Liver (tissue), 3 donors: ENCODE measurements at regions not wholly inside any gene's neighbourhood (a gene's known extent, or its start where the extent isn't known, plus 50 kb on each side); places are given as distances from the start of the nearest gene placed in this dataset.

Experiments
- ATF3 ChIP-seq: IDR thresholded peaks from 2 replicates; pipeline ENCODE4 v1.6.1; 2016; ENCODE audit warnings: antibody characterized with exemption
- CTCF ChIP-seq: fragments of 150-350 bp; IDR thresholded peaks from 2 replicates; pipeline ENCODE4 v1.5.1; 2017; ENCODE audit warnings: improper control_type of control experiment, low read depth, low read length; ENCODE audit not compliant: missing input control
- EGR1 ChIP-seq, 2 donors: IDR thresholded peaks; 2 replicates each; pipeline ENCODE4 v1.6.1; 2016 to 2018; ENCODE audit warnings: antibody characterized with exemption in 2 of 2, low read depth in 2 of 2
- FOXA1 ChIP-seq: IDR thresholded peaks from 2 replicates; pipeline ENCODE4 v1.6.1; 2016; ENCODE audit warnings: antibody characterized with exemption
- JUND ChIP-seq, 2 donors: IDR thresholded peaks; 2 replicates each; pipeline ENCODE4 v1.6.1; 2016; ENCODE audit warnings: antibody characterized with exemption in 2 of 2
- MAX ChIP-seq: IDR thresholded peaks from 2 replicates; pipeline ENCODE4 v1.6.1; 2016; ENCODE audit warnings: antibody characterized with exemption
- RAD21 ChIP-seq, 2 donors: IDR thresholded peaks; 2 replicates each; pipeline ENCODE4 v1.6.1; 2016; ENCODE audit warnings: antibody characterized with exemption in 2 of 2, mild to moderate bottlenecking in 2 of 2
- REST ChIP-seq: IDR thresholded peaks from 2 replicates; pipeline ENCODE4 v1.6.1; 2016; ENCODE audit warnings: antibody characterized with exemption, mild to moderate bottlenecking
- RXRA ChIP-seq, 2 donors: IDR thresholded peaks; 2 replicates each; pipeline ENCODE4 v1.6.1; 2017 to 2018; ENCODE audit warnings: antibody characterized with exemption in 2 of 2, mild to moderate bottlenecking in 1 of 2
- ZBTB33 ChIP-seq: IDR thresholded peaks from 2 replicates; pipeline ENCODE4 v1.6.1; 2016; ENCODE audit warnings: antibody characterized with exemption
- donor health status: healthy.
- donor health status: healthy.

- TF ChIP-seq CTCF (no peak), ZBTB33 (no peak), FOXA1 (no peak), EGR1 (IDR thresholded peaks at IDR 0.05; ENCODE audit: low read depth in 2 of 2) (no peak), ATF3 (no peak), JUND (IDR thresholded peaks at IDR 0.05) (no peak), REST (no peak), RAD21 (IDR thresholded peaks at IDR 0.05) (no peak), RXRA (IDR thresholded peaks at IDR 0.05) (no peak), MAX (no peak)
These were observed 114.8 kb upstream of the NCAM2 start for GRCh38 chr21:20883408-20883800.
